ENCODE measurements at regions not wholly inside any gene's neighbourhood (a gene's known extent, or its start where the extent isn't known, plus 50 kb on each side); places are given as distances from the start of the nearest gene placed in this dataset.
A peak's percentile ranks its signal among the peaks of the same experiment; 100 is the strongest.

GRCh38 chr1:164265232-164265631 lies 293.8 kb upstream of the PBX1 start:
- Histone ChIP-seq H3K4me3 (ENCODE audit: low read depth, low read length, poor library complexity, severe bottlenecking) (no peak overlapping the region), H3K27me3 (replicated peaks; ENCODE audit: insufficient read depth, low read depth, low read length, poor library complexity) (no peaks in the 10 kb centered on the region), H3K9me3 (ENCODE audit: low read depth, low read length, poor library complexity, severe bottlenecking) (no peaks in the 10 kb centered on the region), H3K36me3 (ENCODE audit: insufficient read depth, low read length, poor library complexity, severe bottlenecking) (no peaks in the 10 kb centered on the region), H3K27ac (ENCODE audit: low read depth, low read length, poor library complexity, severe bottlenecking) (no peak overlapping the region), H3K4me1 (ENCODE audit: insufficient read depth, low read length, poor library complexity, severe bottlenecking) (no peaks in the 10 kb centered on the region)
- no peak for TF ChIP-seq CTCF (conservative IDR thresholded peaks at IDR 0.05; ENCODE audit: low read depth, low read length)
- TF ChIP-seq EZH2 (IDR thresholded peaks at IDR 0.05; ENCODE audit: borderline replicate concordance, low read depth, low read length, poor library complexity, severe bottlenecking): no peak
- no TSS peak for BruUV-seq (replicated peaks)
- intact Hi-C loops (cut with micrococcal nuclease; ENCODE audit: unreplicated experiment): no loop called here
- DNase-seq (ENCODE audit: low spot score): no peak
- POLR2A ChIA-PET (ENCODE audit: low non-redundant PET): no interaction called here
- CTCF ChIA-PET: no interaction called here

- Histone ChIP-seq H3K4me1 (ENCODE audit: insufficient read depth, low read length, poor library complexity, severe bottlenecking) (no peaks in the 10 kb centered on the region), H3K4me3 (ENCODE audit: low read depth, low read length, poor library complexity, severe bottlenecking) (no peak overlapping the region), H3K36me3 (ENCODE audit: insufficient read depth, low read length, poor library complexity, severe bottlenecking) (no peaks in the 10 kb centered on the region), H3K27ac (ENCODE audit: low read depth, low read length, poor library complexity, severe bottlenecking) (no peak overlapping the region), H3K27me3 (replicated peaks; ENCODE audit: insufficient read depth, low read depth, low read length, poor library complexity) (no peaks in the 10 kb centered on the region), H3K9me3 (ENCODE audit: low read depth, low read length, poor library complexity, severe bottlenecking) (no peaks in the 10 kb centered on the region)
- BruUV-seq (replicated peaks): no TSS peak
- POLR2A ChIA-PET (ENCODE audit: low non-redundant PET): no interaction called here
- intact Hi-C loops (cut with micrococcal nuclease; ENCODE audit: unreplicated experiment): no loop called here
- TF ChIP-seq CTCF (conservative IDR thresholded peaks at IDR 0.05; ENCODE audit: low read depth, low read length) (no peak), EZH2 (IDR thresholded peaks at IDR 0.05; ENCODE audit: borderline replicate concordance, low read depth, low read length, poor library complexity, severe bottlenecking) (no peak)
- peak; percentile 5 for DNase-seq (ENCODE audit: low spot score)
- CTCF ChIA-PET: no interaction called here
Measured at GRCh38 chr1:164272156-164272555, 286.8 kb upstream of the PBX1 start.

- no peak overlapping the region for H3K27ac ChIP-seq (ENCODE audit: low read depth, low read length, poor library complexity, severe bottlenecking)
- H3K4me3 ChIP-seq (ENCODE audit: low read depth, low read length, poor library complexity, severe bottlenecking): no peak overlapping the region
- no TSS peak for BruUV-seq (replicated peaks)
- intact Hi-C loops (cut with micrococcal nuclease; ENCODE audit: unreplicated experiment): no loop called here
- POLR2A ChIA-PET (ENCODE audit: low non-redundant PET): interaction anchor here (0.5 kb wide), 1 partner anchor 11 kb away, joined by 8 read pairs; no protein-coding TSS in a partner anchor
- no peak for TF ChIP-seq EZH2 (IDR thresholded peaks at IDR 0.05; ENCODE audit: borderline replicate concordance, low read depth, low read length, poor library complexity, severe bottlenecking)
- no peaks in the 10 kb centered on the region for H3K4me1 ChIP-seq (ENCODE audit: insufficient read depth, low read length, poor library complexity, severe bottlenecking)
- CTCF ChIA-PET: no interaction called here
- H3K9me3 ChIP-seq (ENCODE audit: low read depth, low read length, poor library complexity, severe bottlenecking): no peaks in the 10 kb centered on the region
- DNase-seq (ENCODE audit: low spot score): no peak
- H3K36me3 ChIP-seq (ENCODE audit: insufficient read depth, low read length, poor library complexity, severe bottlenecking): no peaks in the 10 kb centered on the region
- H3K27me3 ChIP-seq (replicated peaks; ENCODE audit: insufficient read depth, low read depth, low read length, poor library complexity): no peaks in the 10 kb centered on the region
Measured at GRCh38 chr1:164296172-164296571, 262.8 kb upstream of the PBX1 start.

- no peaks in the 10 kb centered on the region for H3K27me3 ChIP-seq (replicated peaks; ENCODE audit: insufficient read depth, low read depth, low read length, poor library complexity)
- no peaks in the 10 kb centered on the region for H3K36me3 ChIP-seq (ENCODE audit: insufficient read depth, low read length, poor library complexity, severe bottlenecking)
- intact Hi-C loops (cut with micrococcal nuclease; ENCODE audit: unreplicated experiment): no loop called here
- POLR2A ChIA-PET (ENCODE audit: low non-redundant PET): no interaction called here
- H3K4me1 ChIP-seq (ENCODE audit: insufficient read depth, low read length, poor library complexity, severe bottlenecking): no peaks in the 10 kb centered on the region
- TF ChIP-seq EZH2 (IDR thresholded peaks at IDR 0.05; ENCODE audit: borderline replicate concordance, low read depth, low read length, poor library complexity, severe bottlenecking) (no peak), CTCF (conservative IDR thresholded peaks at IDR 0.05; ENCODE audit: low read depth, low read length) (no peak)
- no peaks in the 10 kb centered on the region for H3K9me3 ChIP-seq (ENCODE audit: low read depth, low read length, poor library complexity, severe bottlenecking)
- DNase-seq (ENCODE audit: low spot score): no peak
- no TSS peak for BruUV-seq (replicated peaks)
- no peak overlapping the region for H3K4me3 ChIP-seq (ENCODE audit: low read depth, low read length, poor library complexity, severe bottlenecking)
- CTCF ChIA-PET: no interaction called here
- no peak overlapping the region for H3K27ac ChIP-seq (ENCODE audit: low read depth, low read length, poor library complexity, severe bottlenecking)
Measured at GRCh38 chr1:164308101-164308500, 250.9 kb upstream of the PBX1 start.
